ENCODE measurements at regions not wholly inside any gene's neighbourhood (a gene's known extent, or its start where the extent isn't known, plus 50 kb on each side); places are given as distances from the start of the nearest gene placed in this dataset.
"Not testable (repeated sequence)": the region's sequence is repeated elsewhere in the genome, so short reads cannot be mapped to it uniquely, and the experiment has no call there.

- DNase-seq: no peak
Observed at GRCh38 chr11:90330632-90331031, 107.8 kb upstream of the CHORDC1 start.

DNA sequence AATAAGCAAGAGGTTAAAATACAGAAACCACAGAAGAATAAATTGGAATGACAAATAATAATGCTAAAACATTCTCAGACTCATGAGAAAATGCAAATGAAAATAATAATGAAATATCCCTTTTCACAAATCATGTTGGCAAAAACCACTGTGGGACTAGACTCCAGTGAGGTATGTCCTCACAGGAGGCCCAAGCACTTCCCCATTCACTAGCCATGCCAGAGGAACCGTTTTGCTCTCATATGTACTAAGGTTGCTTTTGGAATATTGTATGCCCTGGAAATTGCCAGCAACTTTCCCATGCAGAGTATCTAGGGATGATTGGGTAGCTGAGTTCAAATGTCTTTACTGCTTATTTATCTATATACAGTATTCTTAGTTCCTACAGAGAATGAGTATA is 106.2 kb upstream of the CHORDC1 start:
- no peak for DNase-seq

DNA sequence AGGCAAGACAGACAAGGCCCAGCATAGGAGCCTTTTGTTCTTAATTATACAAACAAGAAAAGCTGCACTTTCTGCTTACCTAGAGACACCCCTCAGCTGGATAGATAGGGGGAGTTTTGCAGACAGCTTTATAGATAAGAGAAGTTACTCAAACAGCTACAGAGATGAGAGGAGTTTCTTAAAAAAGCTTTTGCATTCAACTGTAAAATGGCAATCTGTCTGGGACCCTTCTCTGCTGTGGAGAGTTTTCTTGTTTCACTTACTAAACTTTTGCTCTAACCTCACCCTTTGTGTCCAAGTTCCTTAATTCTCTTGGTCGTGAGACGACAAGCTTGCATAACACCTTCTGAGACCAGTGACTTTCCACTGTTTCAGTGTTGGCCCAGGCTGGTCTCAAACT is 103.8 kb upstream of the CHORDC1 start:
- no peak for DNase-seq

- DNase-seq: no peak
Observed at GRCh38 chr11:90323289-90323688, 100.4 kb upstream of the CHORDC1 start.

DNA sequence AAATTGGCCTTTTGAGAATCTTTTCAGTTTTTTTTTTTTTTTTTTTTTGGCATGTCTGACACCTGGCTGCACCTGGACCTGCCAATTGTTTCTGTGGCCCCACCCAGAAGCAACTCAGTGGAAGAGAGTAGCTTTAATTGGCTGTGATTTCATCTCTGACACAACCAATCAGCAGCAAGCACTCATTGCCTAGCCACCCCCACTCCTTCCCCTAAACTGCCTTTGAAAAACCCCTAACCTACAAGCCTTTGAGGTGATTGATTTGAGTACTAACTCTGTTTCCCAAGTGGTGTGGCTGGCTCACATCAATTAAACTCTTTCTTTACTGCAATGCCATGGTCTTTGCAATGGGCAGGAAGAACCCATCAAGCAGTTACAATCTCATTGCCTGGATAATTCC is 98.2 kb upstream of the CHORDC1 start:
- DNase-seq: no peak

- DNase-seq: no peak
Observed at GRCh38 chr11:90318651-90319050, 95.8 kb upstream of the CHORDC1 start.

DNA sequence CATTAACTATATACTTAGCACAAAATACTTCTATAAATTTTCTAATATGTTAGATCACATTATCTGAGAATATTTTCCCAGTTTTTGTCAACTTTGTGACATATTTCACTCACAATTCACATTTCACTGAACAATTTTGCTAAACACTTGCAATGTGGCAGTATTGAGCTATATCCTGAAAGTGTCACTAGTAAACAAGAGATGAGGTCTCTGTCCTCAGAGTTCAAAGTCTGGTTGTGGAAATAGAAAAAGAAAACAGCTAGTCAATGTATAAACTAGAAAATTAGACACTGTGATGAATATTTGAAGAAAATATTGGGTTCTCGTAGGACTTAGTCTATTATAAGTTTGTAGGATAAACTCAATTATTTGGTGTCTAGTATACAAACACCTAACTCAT is 87.4 kb upstream of the CHORDC1 start:
- DNase-seq: no peak

DNA sequence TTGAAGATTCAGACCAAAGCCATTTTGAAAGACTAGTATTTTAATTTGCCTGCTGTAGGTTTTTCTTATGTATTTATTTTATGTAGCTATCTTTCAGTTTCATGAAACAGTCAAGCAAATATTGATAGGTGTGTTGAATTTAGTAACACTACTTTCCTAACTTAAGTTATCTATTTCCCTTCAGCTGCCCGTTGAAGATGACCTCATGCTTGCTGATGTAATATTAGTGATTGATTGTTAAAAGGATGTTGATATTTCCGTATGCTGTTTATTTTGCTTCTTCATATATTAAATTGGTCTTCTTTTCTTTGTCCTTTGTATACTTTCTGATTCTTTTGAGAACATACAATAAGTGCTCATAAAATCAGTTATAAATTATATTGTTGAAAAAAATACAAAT is 86.8 kb upstream of the CHORDC1 start:
- DNase-seq: no peak

DNA sequence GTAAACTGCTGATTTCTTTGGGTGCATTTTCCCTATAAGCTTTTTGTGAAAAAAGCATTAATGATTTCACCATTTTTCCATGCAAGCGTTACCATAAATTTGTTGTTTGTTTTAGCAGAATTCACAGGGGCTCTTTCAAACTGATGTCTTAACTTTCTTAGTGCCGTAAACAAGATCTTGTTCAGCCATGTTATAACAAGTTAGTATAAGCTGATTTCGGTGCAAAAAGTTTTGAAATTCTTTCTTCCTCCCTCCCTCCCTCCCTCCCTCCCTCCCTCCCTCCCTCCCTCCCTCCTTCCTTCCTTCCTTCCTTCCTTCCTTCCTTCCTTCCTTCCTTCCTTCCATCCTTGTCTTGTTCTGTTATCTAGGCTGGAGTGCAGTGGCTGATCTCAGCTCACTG is 71.7 kb upstream of the CHORDC1 start:
- DNase-seq: no peak

DNA sequence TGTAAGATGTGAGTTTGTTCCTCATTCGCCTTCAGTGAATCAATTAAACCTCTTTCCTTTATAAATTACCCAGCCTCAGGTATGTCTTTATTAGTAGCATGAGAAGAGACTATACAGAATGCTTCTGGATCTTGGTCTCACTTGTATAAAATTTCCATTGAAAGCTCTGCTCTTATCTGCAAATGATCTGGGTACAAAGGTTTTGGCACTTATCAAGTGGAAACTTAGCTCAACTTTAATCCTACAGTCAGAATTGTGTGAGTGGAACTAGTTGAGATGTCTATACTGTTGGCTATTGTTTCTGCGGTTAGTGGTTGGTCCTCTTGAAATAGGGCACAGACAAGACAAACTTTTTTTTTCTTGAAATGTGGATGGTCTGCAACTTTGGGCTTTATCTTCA is 71.2 kb upstream of the CHORDC1 start:
- no peak for DNase-seq

DNA sequence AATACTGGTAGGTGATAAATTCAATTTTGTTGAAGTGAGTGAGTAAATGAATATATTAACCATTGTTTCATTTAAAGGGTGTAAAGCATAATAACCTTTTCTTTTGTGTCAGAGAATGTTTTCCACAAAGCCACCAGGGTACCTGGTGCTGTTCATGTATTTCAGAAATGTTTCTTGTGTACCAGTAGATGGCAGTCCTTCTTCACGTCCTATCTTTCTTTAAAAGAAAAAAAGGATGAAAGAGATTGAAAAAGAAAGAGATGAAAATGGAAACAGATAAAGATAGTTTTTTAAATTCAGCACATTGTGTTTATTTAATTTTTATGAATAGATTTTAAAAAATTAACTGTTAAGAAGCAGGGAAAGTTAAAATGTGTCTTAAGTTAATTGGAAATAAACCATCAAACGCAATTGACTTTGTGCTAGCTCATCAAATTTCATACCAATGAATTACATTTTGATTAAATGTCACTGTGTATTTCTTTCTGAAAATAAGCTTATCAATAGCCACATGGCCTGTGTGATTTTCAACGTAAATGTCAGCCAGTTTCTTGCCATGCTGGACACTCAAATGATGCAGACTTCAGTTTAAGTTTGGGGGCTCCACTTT is 65.5 kb upstream of the CHORDC1 start:
- DNase-seq: peak; percentile 23

GRCh38 chr11:90286640-90287039 is 63.8 kb upstream of the CHORDC1 start:
- DNase-seq: no peak

- DNase-seq: no peak
Observed at GRCh38 chr11:90284171-90284570, 61.3 kb upstream of the CHORDC1 start.

DNA sequence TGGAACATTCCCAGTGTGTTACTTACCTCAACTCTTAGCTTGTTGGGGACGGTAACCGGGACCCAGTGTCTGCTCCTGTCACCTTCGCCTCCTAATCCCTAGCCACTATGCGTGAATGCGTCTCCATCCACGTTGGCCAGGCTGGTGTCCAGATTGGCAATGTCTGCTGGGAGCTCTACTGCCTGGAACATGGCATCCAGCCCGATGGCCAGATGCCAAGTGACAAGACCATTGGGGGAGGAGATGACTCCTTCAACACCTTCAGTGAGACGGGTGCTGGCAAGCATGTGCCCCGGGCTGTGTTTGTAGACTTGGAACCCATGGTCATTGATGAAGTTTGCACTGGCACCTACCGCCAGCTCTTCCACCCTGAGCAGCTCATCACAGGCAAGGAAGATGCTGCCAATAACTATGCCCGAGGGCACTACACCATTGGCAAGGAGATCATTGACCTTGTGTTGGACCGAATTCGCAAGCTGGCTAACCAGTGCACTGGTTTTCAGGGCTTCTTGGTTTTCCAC is 59.8 kb upstream of the CHORDC1 start:
- not testable (repeated sequence) for DNase-seq

GRCh38 chr11:90274362-90274761 is 51.5 kb upstream of the CHORDC1 start:
- no peak for DNase-seq
